Activated CD4-positive, alpha-beta T cell treated with anti-CD3 and anti-CD28 coated beads for 24 hours (primary cell): ENCODE measurements at regions not wholly inside any gene's neighbourhood (a gene's known extent, or its start where the extent isn't known, plus 50 kb on each side); places are given as distances from the start of the nearest gene placed in this dataset.
"Not testable (repeated sequence)": the region's sequence is repeated elsewhere in the genome, so short reads cannot be mapped to it uniquely, and the experiment has no call there.

Experiments used
- DNase-seq, 2 donors: peaks; one replicate each; pipeline ENCODE4 v3.0.0-alpha.2; 2020; ENCODE audit warnings: low read depth in 2 of 2

GRCh38 chr15:81724536-81724935, 321.3 kb downstream of the MEX3B start:
- DNase-seq = no peak

GRCh38 chr15:81723701-81724100, 322.1 kb downstream of the MEX3B start:
- no peak for DNase-seq

GRCh38 chr15:81723113-81723651, 322.6 kb downstream of the MEX3B start:
- no peak for DNase-seq

GRCh38 chr15:81716468-81716867, 329.4 kb downstream of the MEX3B start:
- not testable (repeated sequence) for DNase-seq

GRCh38 chr15:81710328-81710727, 335.5 kb downstream of the MEX3B start:
- no peak for DNase-seq

GRCh38 chr15:81706816-81707346, 332.9 kb upstream of the TMC3 start:
- not testable (repeated sequence) for DNase-seq

GRCh38 chr15:81705727-81706126, 331.7 kb upstream of the TMC3 start:
- DNase-seq = not testable (repeated sequence)

- no peak for DNase-seq
Observed at GRCh38 chr15:81686021-81686420, 312.0 kb upstream of the TMC3 start.

GRCh38 chr15:81685237-81685636, 311.2 kb upstream of the TMC3 start:
- no peak for DNase-seq

GRCh38 chr15:81680829-81681228, 306.8 kb upstream of the TMC3 start:
- DNase-seq = no peak

- DNase-seq = no peak
Observed at GRCh38 chr15:81666839-81667238, 292.8 kb upstream of the TMC3 start.

- DNase-seq = no peak
Observed at GRCh38 chr15:81660976-81661375, 287.0 kb upstream of the TMC3 start.

GRCh38 chr15:81653259-81653658, 279.2 kb upstream of the TMC3 start:
- no peak for DNase-seq

- DNase-seq = no peak
Observed at GRCh38 chr15:81645470-81645869, 271.5 kb upstream of the TMC3 start.

GRCh38 chr15:81643771-81644170, 269.8 kb upstream of the TMC3 start:
- no peak for DNase-seq

GRCh38 chr15:81642451-81642990, 268.5 kb upstream of the TMC3 start:
- DNase-seq = no peak

GRCh38 chr15:81636064-81636463, 262.1 kb upstream of the TMC3 start:
- not testable (repeated sequence) for DNase-seq

- no peak for DNase-seq
Observed at GRCh38 chr15:81633889-81634288, 259.9 kb upstream of the TMC3 start.

- DNase-seq = no peak
Observed at GRCh38 chr15:81625896-81626295, 251.9 kb upstream of the TMC3 start.

- DNase-seq = no peak
Observed at GRCh38 chr15:81619002-81619401, 245.0 kb upstream of the TMC3 start.

GRCh38 chr15:81612631-81613030, 238.6 kb upstream of the TMC3 start:
- no peak for DNase-seq

- DNase-seq = no peak
Observed at GRCh38 chr15:81611679-81612078, 237.7 kb upstream of the TMC3 start.

- no peak for DNase-seq
Observed at GRCh38 chr15:81608309-81608829, 234.4 kb upstream of the TMC3 start.

GRCh38 chr15:81604713-81605112, 230.7 kb upstream of the TMC3 start:
- no peak for DNase-seq
